C4-2B (cell line): ENCODE measurements at regions not wholly inside any gene's neighbourhood (a gene's known extent, or its start where the extent isn't known, plus 50 kb on each side); places are given as distances from the start of the nearest gene placed in this dataset.

Source experiments
- H3K27ac ChIP-seq: fragments of 450-650 bp; 2 replicates; pipeline ENCODE4 v1.5.1; 2017
- CTCF ChIP-seq: fragments of 450-650 bp; conservative IDR thresholded peaks from 2 replicates; pipeline ENCODE4 v1.5.1; 2017; ENCODE audit warnings: mild to moderate bottlenecking
- ZFX ChIP-seq: fragments of 450-650 bp; IDR thresholded peaks from 2 replicates; pipeline ENCODE4 v1.6.1; 2017

- TF ChIP-seq CTCF: no peak
- no peak for TF ChIP-seq ZFX
These were observed 321.2 kb downstream of the CHRM3 start for GRCh38 chr1:239707615-239708014.

GRCh38 chr1:239708622-239709021 is 322.3 kb downstream of the CHRM3 start:
- no peak overlapping the region for H3K27ac ChIP-seq
- no peak for TF ChIP-seq CTCF
- no peak for TF ChIP-seq ZFX

More at GRCh38 chr1:239707615-239708014, 321.2 kb downstream of the CHRM3 start:
- H3K27ac ChIP-seq: no peak overlapping the region

- H3K27ac ChIP-seq: no peak overlapping the region
- no peak for TF ChIP-seq CTCF
- no peak for TF ChIP-seq ZFX
These were observed 325.4 kb downstream of the CHRM3 start for GRCh38 chr1:239711768-239712167.

GRCh38 chr1:239717097-239717917 is 330.9 kb downstream of the CHRM3 start:
- peak overlapping the region; percentile 46; the same call in 1 of the 2 replicates for H3K27ac ChIP-seq
- no peak for TF ChIP-seq CTCF
- TF ChIP-seq ZFX: no peak

- peak overlapping the region; percentile 46; the same call in 1 of the 2 replicates for H3K27ac ChIP-seq
- TF ChIP-seq CTCF (no peak), ZFX (no peak)
These were observed 331.5 kb downstream of the CHRM3 start for GRCh38 chr1:239717918-239718184.

GRCh38 chr1:239718571-239718970 is 332.2 kb downstream of the CHRM3 start:
- TF ChIP-seq ZFX (no peak), CTCF (no peak)
- no peak overlapping the region for H3K27ac ChIP-seq

- no peak for TF ChIP-seq ZFX
- TF ChIP-seq CTCF: no peak
- H3K27ac ChIP-seq: peak overlapping the region; percentile 49; the same call in 1 of the 2 replicates
These were observed 332.7 kb downstream of the CHRM3 start for GRCh38 chr1:239718997-239719628.
